ENCODE measurements at regions not wholly inside any gene's neighbourhood (a gene's known extent, or its start where the extent isn't known, plus 50 kb on each side); places are given as distances from the start of the nearest gene placed in this dataset.
"Not testable (repeated sequence)": the region's sequence is repeated elsewhere in the genome, so short reads cannot be mapped to it uniquely, and the experiment has no call there.

GRCh38 chr14:86915406-86915805 lies 1077.6 kb downstream of the GALC start:
- 38 to 57% methylated on average over 2 of the region's 2 CpGs for WGBS, 2 donors
- TF ChIP-seq CTCF (IDR thresholded peaks at IDR 0.05) (no peak), POLR2A (IDR thresholded peaks at IDR 0.05) (no peak)
- intact Hi-C loops (cut with DNase I; ENCODE audit: low total_unique reads): no loop called here
- no peak overlapping the region for H3K4me3 ChIP-seq (ENCODE audit: low read depth, poor library complexity, severe bottlenecking)
- DNase-seq (ENCODE audit: low spot score in 2 of 2): no peak

- intact Hi-C loops (cut with DNase I; ENCODE audit: low total_unique reads): loop anchor here (5.0 kb wide), 1 partner anchor 1765 kb away; no protein-coding TSS in a partner anchor
- no peak overlapping the region for H3K4me3 ChIP-seq (ENCODE audit: low read depth, poor library complexity, severe bottlenecking)
- no peak for DNase-seq (ENCODE audit: low spot score in 2 of 2)
- no peak for TF ChIP-seq CTCF (IDR thresholded peaks at IDR 0.05)
- no peak for TF ChIP-seq POLR2A (IDR thresholded peaks at IDR 0.05)
Measured at GRCh38 chr14:86912709-86913108, 1080.3 kb downstream of the GALC start.

- intact Hi-C loops (cut with DNase I; ENCODE audit: low total_unique reads): loop anchor here (5.0 kb wide), 1 partner anchor 1764 kb away; no protein-coding TSS in a partner anchor
- TF ChIP-seq POLR2A (IDR thresholded peaks at IDR 0.05) (no peak), CTCF (IDR thresholded peaks at IDR 0.05) (no peak)
- H3K4me3 ChIP-seq (ENCODE audit: low read depth, poor library complexity, severe bottlenecking): no peak overlapping the region
- DNase-seq (ENCODE audit: low spot score in 2 of 2): no peak
- WGBS, 2 donors: 85 to 86% methylated on average over 6 of the region's 6 CpGs
Measured at GRCh38 chr14:86911486-86911885, 1081.5 kb downstream of the GALC start.

- intact Hi-C loops (cut with DNase I; ENCODE audit: low total_unique reads); DNase-seq (ENCODE audit: low spot score in 2 of 2); H3K4me3 ChIP-seq (ENCODE audit: low read depth, poor library complexity, severe bottlenecking): not testable (repeated sequence)
- 95 to 97% methylated on average over 48 of the region's 48 CpGs for WGBS, 2 donors
Measured at GRCh38 chr14:86905386-86905926, 1087.5 kb downstream of the GALC start.

GRCh38 chr14:86902176-86902950 lies 1090.6 kb downstream of the GALC start:
- TF ChIP-seq POLR2A (IDR thresholded peaks at IDR 0.05) (no peak), CTCF (IDR thresholded peaks at IDR 0.05) (no peak)
- intact Hi-C loops (cut with DNase I; ENCODE audit: low total_unique reads): no loop called here
- no peak overlapping the region for H3K4me3 ChIP-seq (ENCODE audit: low read depth, poor library complexity, severe bottlenecking)
- peak in 1 of 2 donors; percentile 3 for DNase-seq (ENCODE audit: low spot score in 2 of 2)
- WGBS, 2 donors: 78 to 79% methylated on average over 7 of the region's 7 CpGs

- 83 to 85% methylated on average over 4 of the region's 4 CpGs for WGBS, 2 donors
- no peak for TF ChIP-seq POLR2A (IDR thresholded peaks at IDR 0.05)
- no peak for TF ChIP-seq CTCF (IDR thresholded peaks at IDR 0.05)
Measured at GRCh38 chr14:86897704-86898513, 1095.1 kb downstream of the GALC start.

More at GRCh38 chr14:86897704-86898513, 1095.1 kb downstream of the GALC start:
- H3K4me3 ChIP-seq (ENCODE audit: low read depth, poor library complexity, severe bottlenecking): no peak overlapping the region
- peak in 1 of 2 donors; percentile 3 for DNase-seq (ENCODE audit: low spot score in 2 of 2)
- intact Hi-C loops (cut with DNase I; ENCODE audit: low total_unique reads): no loop called here
